ENCODE measurements at regions not wholly inside any gene's neighbourhood (a gene's known extent, or its start where the extent isn't known, plus 50 kb on each side); places are given as distances from the start of the nearest gene placed in this dataset.

DNA sequence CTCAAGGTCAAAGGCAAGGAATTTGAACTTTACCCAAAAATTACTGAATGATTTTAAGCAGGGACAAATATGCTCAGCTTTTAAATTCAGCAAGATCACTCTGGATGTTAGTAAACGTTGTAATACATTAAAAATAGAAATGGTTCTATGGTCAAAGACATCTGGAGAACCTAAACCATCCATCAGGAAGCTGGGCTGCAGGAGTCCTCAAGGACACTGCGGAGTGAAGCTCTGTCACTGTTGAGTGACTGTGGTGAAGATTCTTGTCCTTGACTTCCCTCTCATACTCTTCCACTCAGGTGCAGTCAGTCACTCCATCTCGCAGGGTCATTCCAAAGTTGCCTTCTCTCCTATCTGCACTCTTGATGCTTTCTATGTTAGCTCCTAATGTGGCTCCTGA is 450.7 kb downstream of the FOXO1 start:
- no peak overlapping the region for H3K4me3 ChIP-seq
- TF ChIP-seq, protein P1, sequence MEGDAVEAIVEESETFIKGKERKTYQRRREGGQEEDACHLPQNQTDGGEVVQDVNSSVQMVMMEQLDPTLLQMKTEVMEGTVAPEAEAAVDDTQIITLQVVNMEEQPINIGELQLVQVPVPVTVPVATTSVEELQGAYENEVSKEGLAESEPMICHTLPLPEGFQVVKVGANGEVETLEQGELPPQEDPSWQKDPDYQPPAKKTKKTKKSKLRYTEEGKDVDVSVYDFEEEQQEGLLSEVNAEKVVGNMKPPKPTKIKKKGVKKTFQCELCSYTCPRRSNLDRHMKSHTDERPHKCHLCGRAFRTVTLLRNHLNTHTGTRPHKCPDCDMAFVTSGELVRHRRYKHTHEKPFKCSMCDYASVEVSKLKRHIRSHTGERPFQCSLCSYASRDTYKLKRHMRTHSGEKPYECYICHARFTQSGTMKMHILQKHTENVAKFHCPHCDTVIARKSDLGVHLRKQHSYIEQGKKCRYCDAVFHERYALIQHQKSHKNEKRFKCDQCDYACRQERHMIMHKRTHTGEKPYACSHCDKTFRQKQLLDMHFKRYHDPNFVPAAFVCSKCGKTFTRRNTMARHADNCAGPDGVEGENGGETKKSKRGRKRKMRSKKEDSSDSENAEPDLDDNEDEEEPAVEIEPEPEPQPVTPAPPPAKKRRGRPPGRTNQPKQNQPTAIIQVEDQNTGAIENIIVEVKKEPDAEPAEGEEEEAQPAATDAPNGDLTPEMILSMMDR (IDR thresholded peaks at IDR 0.05) = no peak
- ATAC-seq (no peak), DNase-seq (no peak)
- intact Hi-C loops (cut with DNase I) = no loop called here
- H3K36me3 ChIP-seq = no peaks in the 10 kb centered on the region
- H3K9me3 ChIP-seq = peaks cover 0 to 6% (median 0%) of the 10 kb centered on the region in 11 donors
- H3K4me1 ChIP-seq = peaks cover 0 to 5% (median 0%) of the 10 kb centered on the region in 9 donors
- 73 to 74% methylated on average over 3 of the region's 3 CpGs for WGBS, 2 donors
- H3K27me3 ChIP-seq = no peaks in the 10 kb centered on the region
- H3K27ac ChIP-seq = no peak overlapping the region

DNA sequence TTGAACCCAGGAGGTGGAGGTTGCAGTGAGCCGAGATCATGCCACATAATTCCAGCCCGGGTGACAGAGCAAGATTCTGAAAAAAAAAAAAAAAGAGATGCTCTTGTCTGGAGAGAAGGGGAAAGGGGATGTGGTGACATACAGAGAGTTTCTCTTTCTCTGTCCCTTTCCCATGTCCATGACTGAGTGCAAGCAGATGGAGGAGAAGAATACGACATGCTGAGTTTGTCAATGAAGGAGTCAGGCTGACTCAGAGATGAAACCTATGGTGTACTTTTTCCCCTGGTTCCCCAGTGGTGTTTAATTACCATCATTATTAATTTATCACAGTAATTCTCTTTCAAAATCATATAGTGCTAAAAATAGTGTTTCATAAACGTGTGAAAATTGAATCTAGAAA is 448.8 kb downstream of the FOXO1 start:
- H3K27me3 ChIP-seq = no peaks in the 10 kb centered on the region
- ATAC-seq (no peak), DNase-seq (no peak)
- 86 to 87% methylated on average over 4 of the region's 4 CpGs for WGBS, 2 donors
- H3K36me3 ChIP-seq = no peaks in the 10 kb centered on the region
- no peak overlapping the region for H3K27ac ChIP-seq
- H3K9me3 ChIP-seq = peaks cover 0 to 6% (median 0%) of the 10 kb centered on the region in 11 donors
- intact Hi-C loops (cut with DNase I) = no loop called here
- peaks cover 0 to 23% (median 8%) of the 10 kb centered on the region in 9 donors for H3K4me1 ChIP-seq
- H3K4me3 ChIP-seq = no peak overlapping the region
- TF ChIP-seq, protein P1 (IDR thresholded peaks at IDR 0.05) = no peak

DNA sequence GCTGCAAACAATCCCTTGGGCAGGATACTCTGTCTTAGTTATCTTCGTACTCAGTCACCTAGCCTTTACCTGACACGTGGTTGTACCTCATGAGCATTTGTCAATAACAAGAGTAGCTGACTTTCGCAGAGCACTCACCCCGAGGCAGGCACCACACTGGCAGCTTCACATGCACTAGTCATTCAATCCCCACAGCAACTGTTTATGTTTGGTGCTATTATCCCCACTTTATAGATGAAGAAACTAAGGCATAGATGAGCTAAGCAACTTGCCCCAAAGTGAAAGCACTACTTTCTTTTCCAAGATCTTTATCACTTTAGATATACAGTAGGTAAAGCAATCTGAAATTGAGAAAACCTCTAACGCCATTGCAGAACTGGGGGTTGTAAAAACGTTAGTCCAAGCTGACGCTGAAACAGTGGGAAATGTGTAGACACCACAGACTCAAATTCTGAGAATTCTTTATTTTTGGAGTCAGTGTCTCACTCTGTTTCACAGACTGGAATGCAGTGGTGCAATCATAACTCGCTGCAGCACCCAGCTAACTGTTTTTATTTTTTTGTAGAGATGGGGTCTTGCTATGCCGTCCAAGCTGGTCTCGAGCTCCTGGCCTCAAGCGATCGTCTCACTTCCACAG is 446.0 kb downstream of the FOXO1 start:
- DNase-seq = no peak
- TF ChIP-seq, protein P1 (IDR thresholded peaks at IDR 0.05) = no peak
- ATAC-seq = no peak
- Histone ChIP-seq H3K27ac (peak overlapping the region in 2 of 10 donors; percentile 67 to 68), H3K4me3 (no peak overlapping the region), H3K4me1 (peaks cover 0 to 23% (median 8%) of the 10 kb centered on the region in 9 donors), H3K9me3 (peaks cover 0 to 6% (median 0%) of the 10 kb centered on the region in 11 donors), H3K36me3 (no peaks in the 10 kb centered on the region), H3K27me3 (no peaks in the 10 kb centered on the region)
- WGBS, 2 donors = 91 to 94% methylated on average over 12 of the region's 12 CpGs
- intact Hi-C loops (cut with DNase I) = no loop called here

DNA sequence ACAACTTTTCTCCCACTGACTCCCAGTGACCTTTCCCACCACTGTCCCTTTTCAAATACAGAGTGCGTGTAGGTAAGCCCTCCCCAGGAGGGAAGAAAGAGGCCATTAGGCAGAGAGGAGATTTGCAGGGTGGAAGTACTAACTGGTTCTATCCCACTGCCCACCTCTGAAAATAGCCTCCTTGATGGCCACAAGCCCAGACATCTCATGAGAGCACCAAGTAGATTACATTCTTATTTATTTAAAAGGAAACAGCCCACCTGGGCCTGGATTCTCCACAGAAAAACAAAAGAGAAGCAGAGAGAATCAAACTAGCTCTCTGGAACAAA is 445.3 kb downstream of the FOXO1 start:
- DNase-seq = no peak
- Histone ChIP-seq H3K27ac (peak overlapping the region in 5 of 10 donors; percentile 22 to 68 (median 50)), H3K36me3 (no peaks in the 10 kb centered on the region), H3K4me1 (peaks cover 0 to 23% (median 8%) of the 10 kb centered on the region in 9 donors), H3K27me3 (no peaks in the 10 kb centered on the region), H3K9me3 (peaks cover 0 to 3% (median 0%) of the 10 kb centered on the region in 11 donors), H3K4me3 (no peak overlapping the region)
- intact Hi-C loops (cut with DNase I) = no loop called here
- TF ChIP-seq, protein P1 (IDR thresholded peaks at IDR 0.05) = no peak
- WGBS, 2 donors = 0 to 53% methylated on average over 1 of the region's 1 CpG
- peak in 5 of 8 donors; percentile 19 to 63 (median 26) for ATAC-seq

All from heart right ventricle (tissue), 16 donors.